B cell (primary cell): ENCODE measurements at regions not wholly inside any gene's neighbourhood (a gene's known extent, or its start where the extent isn't known, plus 50 kb on each side); places are given as distances from the start of the nearest gene placed in this dataset.

Source experiments
- CTCF ChIP-seq: fragments of 200-600 bp; IDR thresholded peaks from one replicate; pipeline ENCODE4 v1.8.0; 2022; ENCODE audit warnings: antibody characterized with exemption, mild to moderate bottlenecking
- EZH2 ChIP-seq: IDR thresholded peaks from 2 replicates; pipeline ENCODE4 v1.6.1; 2012; ENCODE audit warnings: borderline replicate concordance, low read depth, mild to moderate bottlenecking, moderate library complexity, low read length; ENCODE audit not compliant: insufficient read depth, poor library complexity, severe bottlenecking

GRCh38 chr3:181630853-181631252 lies 80.9 kb upstream of the SOX2 start:
- no peak for TF ChIP-seq CTCF
- TF ChIP-seq EZH2: no peak
